HCT116 (cell line): ENCODE measurements at regions not wholly inside any gene's neighbourhood (a gene's known extent, or its start where the extent isn't known, plus 50 kb on each side); places are given as distances from the start of the nearest gene placed in this dataset.

Source experiments
- ATAC-seq: fragments of 200-7000 bp; cut with Tn5 transposase; 2 replicates; pipeline ENCODE4 v1.9.1; 2020; ENCODE audit warnings: mild to moderate bottlenecking, moderate library complexity
- BruUV-seq: library from RNA; stranded (reverse); fragments of 400-500 nt; replicated peaks from 2 replicates; lab custom pipeline; 2021; lab: Mats Ljungman, UMichigan
- CTCF ChIA-PET: fragments of 300-600 bp; sonication (Branson Sonifier 250); formaldehyde crosslinking; loops from one replicate; lab custom pipeline; 2021; ENCODE audit warnings: antibody characterized with exemption; lab: Charles Lee
- POLR2A ChIA-PET: fragments of 300-600, 350-600 bp; sonication (Branson Sonifier 250); formaldehyde crosslinking; loops from one replicate; lab custom pipeline; 2021; ENCODE audit warnings: antibody characterized with exemption; lab: Charles Lee
- RAD21 ChIA-PET, 2 experiments: fragments of 300-600 bp; sonication (Branson Sonifier 250); formaldehyde crosslinking; loops; one replicate each; lab custom pipeline; 2023; ENCODE audit warnings: low total read pairs in 2 of 2; ENCODE audit not compliant: uncharacterized antibody in 2 of 2, unreplicated experiment in 2 of 2, low non-redundant PET in 1 of 2; lab: Charles Lee
- DNase-seq: peaks from one replicate; pipeline ENCODE4 v3.0.0-alpha.2; 2010; ENCODE audit warnings: low read depth, low spot score
- H2AFZ ChIP-seq: fragments of 200-600 bp; shearing (Covaris generic), sonication (generic); 2 replicates; pipeline ENCODE4 v1.6.1; 2017; ENCODE audit warnings: low read depth, mixed run types, mixed read lengths, antibody characterized with exemption, low read length; ENCODE audit not compliant: poor library complexity, severe bottlenecking
- H3K27ac ChIP-seq: 2 replicates; pipeline ENCODE4 v1.5.1; 2012; ENCODE audit warnings: low read depth, low read length
- H3K27me3 ChIP-seq: fragments of 200-600 bp; sonication (generic); 2 replicates; pipeline ENCODE4 v1.6.1; 2016; ENCODE audit warnings: mixed run types, low read length, mixed read lengths; ENCODE audit not compliant: insufficient read depth
- H3K36me3 ChIP-seq, 2 experiments: fragments of 200-500 bp in 1 of 2; fragments of 200-600 bp in 1 of 2; sonication (Bioruptor generic) in 1 of 2; sonication (generic) in 1 of 2; 2 replicates each; pipeline versions ENCODE4 v1.5.1 to v1.6.1; 2014 to 2016; ENCODE audit warnings: low read length in 2 of 2, inconsistent platforms in 1 of 2, mixed read lengths in 1 of 2, mixed run types in 1 of 2; ENCODE audit not compliant: insufficient read depth in 2 of 2, control insufficient read depth in 1 of 2
- H3K4me1 ChIP-seq, 2 experiments: fragments of 200-600 bp in 1 of 2; sonication (generic) in 1 of 2; 2 replicates each; pipeline versions ENCODE4 v1.5.1 to v1.6.1; 2012 to 2017; ENCODE audit warnings: low read length in 2 of 2, inconsistent platforms in 1 of 2, mild to moderate bottlenecking in 1 of 2, mixed read lengths in 1 of 2, mixed run types in 1 of 2, moderate library complexity in 1 of 2; ENCODE audit not compliant: insufficient read depth in 2 of 2, control insufficient read depth in 1 of 2
- H3K4me2 ChIP-seq: fragments of 200-600 bp; sonication (generic); 2 replicates; pipeline ENCODE4 v1.6.1; 2017; ENCODE audit warnings: mixed run types, low read length, mixed read lengths
- H3K4me3 ChIP-seq, 2 experiments: fragments of 200-600 bp in 1 of 2; sonication (generic) in 1 of 2; replicated peaks in 1 of 2; 2 replicates each; pipeline ENCODE4 v1.5.1; 2011 to 2016; ENCODE audit warnings: low read length in 2 of 2, control low read depth in 1 of 2, low read depth in 1 of 2, mild to moderate bottlenecking in 1 of 2, mixed read lengths in 1 of 2, mixed run types in 1 of 2
- H3K79me2 ChIP-seq: fragments of 200-600 bp; sonication (generic); 2 replicates; pipeline ENCODE4 v1.6.1; 2017; ENCODE audit warnings: mild to moderate bottlenecking, mixed run types, low read length, moderate library complexity, mixed read lengths; ENCODE audit not compliant: insufficient read depth
- H3K9ac ChIP-seq: fragments of 200-600 bp; sonication (generic); 2 replicates; pipeline ENCODE4 v1.6.1; 2016; ENCODE audit warnings: low read length, mixed read lengths
- H3K9me2 ChIP-seq: fragments of 200-600 bp; sonication (generic), shearing (Covaris generic); 2 replicates; pipeline ENCODE4 v1.6.1; 2017; ENCODE audit warnings: mixed run types, mild to moderate bottlenecking, moderate library complexity; ENCODE audit not compliant: insufficient read depth
- H3K9me3 ChIP-seq, 2 experiments: fragments of 200-500 bp in 1 of 2; fragments of 200-600 bp in 1 of 2; sonication (Bioruptor generic) in 1 of 2; sonication (generic) in 1 of 2; 2 replicates each; pipeline ENCODE4 v1.6.1; 2014 to 2017; ENCODE audit warnings: low read length in 2 of 2, mixed read lengths in 2 of 2, inconsistent platforms in 1 of 2, low read depth in 1 of 2, mild to moderate bottlenecking in 1 of 2, mixed run types in 1 of 2, moderate library complexity in 1 of 2; ENCODE audit not compliant: control insufficient read depth in 1 of 2, insufficient read depth in 1 of 2
- H4K20me1 ChIP-seq: fragments of 200-600 bp; sonication (generic), shearing (Covaris generic); 2 replicates; pipeline ENCODE4 v1.6.1; 2017; ENCODE audit warnings: mixed run types, mild to moderate bottlenecking, moderate library complexity; ENCODE audit not compliant: insufficient read depth
- CEBPB ChIP-seq: IDR thresholded peaks from 2 replicates; pipeline ENCODE4 v1.6.1; 2012; ENCODE audit warnings: low read depth
- CTCF ChIP-seq, 3 experiments: fragments of 200-600 bp in 1 of 3; sonication (generic) in 1 of 3; IDR thresholded peaks in 2 of 3; conservative IDR thresholded peaks in 1 of 3; 2 replicates each; pipeline ENCODE4 v1.5.1; 2012 to 2017; ENCODE audit warnings: low read depth in 2 of 3, low read length in 2 of 3, antibody characterized with exemption in 1 of 3, borderline replicate concordance in 1 of 3, control low read depth in 1 of 3, mild to moderate bottlenecking in 1 of 3, mixed read lengths in 1 of 3, mixed run types in 1 of 3, moderate library complexity in 1 of 3; ENCODE audit not compliant: insufficient read depth in 1 of 3
- EZH2phosphoT487 ChIP-seq: fragments of 200-600 bp; IDR thresholded peaks from 2 replicates; pipeline ENCODE4 v1.6.1; 2018; ENCODE audit warnings: antibody characterized with exemption, borderline replicate concordance
- JUND ChIP-seq: IDR thresholded peaks from 2 replicates; pipeline ENCODE4 v1.6.1; 2012
- MAX ChIP-seq: IDR thresholded peaks from 2 replicates; pipeline ENCODE4 v1.6.1; 2012
- POLR2AphosphoS5 ChIP-seq: IDR thresholded peaks from 2 replicates; pipeline ENCODE4 v1.6.1; 2011; ENCODE audit warnings: mild to moderate bottlenecking, low read depth, low read length, moderate library complexity
- RAD21 ChIP-seq: IDR thresholded peaks from 2 replicates; pipeline ENCODE4 v1.6.1; 2012; ENCODE audit warnings: low read depth, mild to moderate bottlenecking
- SIN3A ChIP-seq: IDR thresholded peaks from 2 replicates; pipeline ENCODE4 v1.6.1; 2012; ENCODE audit warnings: low read depth
- SRF ChIP-seq: IDR thresholded peaks from 2 replicates; pipeline ENCODE4 v1.6.1; 2012; ENCODE audit warnings: low read depth
- TCF7L2 ChIP-seq: IDR thresholded peaks from 2 replicates; pipeline ENCODE4 v1.7.0; 2011; ENCODE audit warnings: borderline replicate concordance, inconsistent platforms; ENCODE audit not compliant: insufficient read depth, insufficient read length; ENCODE audit errors: extremely low read depth
- intact Hi-C: fragments of 100-400 bp; cut with micrococcal nuclease; formaldehyde crosslinking; loops from 2 replicates; pipeline ENCODE4 v1.10.0; 2022

- Histone ChIP-seq H3K27ac (no peak overlapping the region), H3K79me2 (no peaks in the 10 kb centered on the region), H4K20me1 (no peaks in the 10 kb centered on the region), H2AFZ (no peak overlapping the region), H3K9me2 (no peaks in the 10 kb centered on the region), H3K4me2 (no peak overlapping the region), H3K27me3 (no peaks in the 10 kb centered on the region), H3K9ac (no peak overlapping the region), H3K9me3 (no peaks in the 10 kb centered on the region), H3K4me1 (peaks cover 0 to 2% of the 10 kb centered on the region in 2 experiments; a peak in 3 of 4 replicates), H3K4me3 (no peak overlapping the region), H3K36me3 (no peaks in the 10 kb centered on the region)
- RAD21 ChIA-PET = no interaction called here
- CTCF ChIA-PET = no interaction called here
- no TSS peak for BruUV-seq
- TF ChIP-seq RAD21 (no peak), MAX (no peak), SRF (no peak), EZH2phosphoT487 (no peak), CEBPB (no peak), TCF7L2 (no peak), SIN3A (no peak), POLR2AphosphoS5 (no peak), CTCF (IDR thresholded peaks at IDR 0.05 in 2 of 3, conservative IDR thresholded peaks at IDR 0.05 in 1 of 3; ENCODE audit: borderline replicate concordance in 1 of 3, insufficient read depth in 1 of 3, low read depth in 2 of 3, low read length in 2 of 3) (no peak), JUND (no peak)
- POLR2A ChIA-PET = no interaction called here
- ATAC-seq (no peak), DNase-seq (no peak)
- intact Hi-C loops = no loop called here
Measured at GRCh38 chr7:98056580-98056979, 50.1 kb upstream of the LMTK2 start.
